H9 (cell line): ENCODE measurements at regions not wholly inside any gene's neighbourhood (a gene's known extent, or its start where the extent isn't known, plus 50 kb on each side); places are given as distances from the start of the nearest gene placed in this dataset.
A peak's percentile ranks its signal among the peaks of the same experiment; 100 is the strongest.
"Not testable (repeated sequence)": the region's sequence is repeated elsewhere in the genome, so short reads cannot be mapped to it uniquely, and the experiment has no call there.

Experiments used
- DNase-seq: peaks from one replicate; pipeline ENCODE4 v3.0.0-alpha.2; 2017
- H2AFZ ChIP-seq: one replicate; pipeline ENCODE4 v1.6.1; 2013; ENCODE audit warnings: mild to moderate bottlenecking, low read length, control low read depth, moderate library complexity
- H2AK5ac ChIP-seq: 2 replicates; pipeline ENCODE4 v1.6.1; 2013; ENCODE audit warnings: low read length, control low read depth, mixed read lengths; ENCODE audit not compliant: insufficient read length
- H2BK120ac ChIP-seq: one replicate; pipeline ENCODE4 v1.6.1; 2013; ENCODE audit warnings: low read depth, mild to moderate bottlenecking, low read length, control low read depth, inconsistent platforms; ENCODE audit not compliant: poor library complexity, severe bottlenecking
- H2BK12ac ChIP-seq: 2 replicates; pipeline ENCODE4 v1.6.1; 2013; ENCODE audit warnings: low read length, control low read depth, mixed read lengths, low read depth; ENCODE audit not compliant: insufficient read length
- H2BK15ac ChIP-seq: 2 replicates; pipeline ENCODE4 v1.6.1; 2013; ENCODE audit warnings: low read depth, low read length, control low read depth
- H2BK20ac ChIP-seq: one replicate; pipeline ENCODE4 v1.6.1; 2013; ENCODE audit warnings: low read depth, mild to moderate bottlenecking, low read length, control low read depth, inconsistent platforms; ENCODE audit not compliant: poor library complexity, severe bottlenecking
- H2BK5ac ChIP-seq: 2 replicates; pipeline ENCODE4 v1.6.1; 2013; ENCODE audit warnings: low read length, control low read depth, mixed read lengths; ENCODE audit not compliant: insufficient read length
- H3K14ac ChIP-seq: 2 replicates; pipeline ENCODE4 v1.6.1; 2013; ENCODE audit warnings: low read length, control low read depth; ENCODE audit not compliant: insufficient read depth
- H3K18ac ChIP-seq: 2 replicates; pipeline ENCODE4 v1.6.1; 2013; ENCODE audit warnings: low read depth, mild to moderate bottlenecking, mixed read lengths, low read length, control low read depth; ENCODE audit not compliant: insufficient read length
- H3K23ac ChIP-seq: 2 replicates; pipeline ENCODE4 v1.6.1; 2013; ENCODE audit warnings: low read length, control low read depth, mixed read lengths, low read depth; ENCODE audit not compliant: insufficient read length
- H3K23me2 ChIP-seq: 2 replicates; pipeline ENCODE4 v1.6.1; 2013; ENCODE audit warnings: low read depth, mild to moderate bottlenecking, mixed read lengths, low read length, control low read depth; ENCODE audit not compliant: insufficient read length, poor library complexity, severe bottlenecking
- H3K27ac ChIP-seq: 2 replicates; pipeline ENCODE4 v1.5.1; 2013; ENCODE audit warnings: low read length, control low read depth, mixed read lengths, low read depth; ENCODE audit not compliant: insufficient read length
- H3K27me3 ChIP-seq: 2 replicates; pipeline ENCODE4 v1.6.1; 2013; ENCODE audit warnings: low read length, control low read depth, inconsistent platforms; ENCODE audit not compliant: insufficient read depth
- H3K4ac ChIP-seq: 2 replicates; pipeline ENCODE4 v1.6.1; 2013; ENCODE audit warnings: low read depth, mild to moderate bottlenecking, control low read depth, inconsistent platforms, low read length, moderate library complexity
- H3K4me1 ChIP-seq: 2 replicates; pipeline ENCODE4 v1.6.1; 2013; ENCODE audit warnings: low read length, control low read depth, inconsistent platforms; ENCODE audit not compliant: insufficient read depth
- H3K4me2 ChIP-seq: 2 replicates; pipeline ENCODE4 v1.6.1; 2013; ENCODE audit warnings: low read length, control low read depth, mixed read lengths; ENCODE audit not compliant: insufficient read length, insufficient read depth
- H3K56ac ChIP-seq: 2 replicates; pipeline ENCODE4 v1.6.1; 2013; ENCODE audit warnings: low read depth, mild to moderate bottlenecking, mixed read lengths, low read length, control low read depth; ENCODE audit not compliant: insufficient read length
- H3K79me1 ChIP-seq: 2 replicates; pipeline ENCODE4 v1.6.1; 2013; ENCODE audit warnings: low read depth, mild to moderate bottlenecking, moderate library complexity, low read length, control low read depth, inconsistent platforms; ENCODE audit not compliant: insufficient read depth, poor library complexity, severe bottlenecking
- H3K79me2 ChIP-seq: 2 replicates; pipeline ENCODE4 v1.6.1; 2013; ENCODE audit warnings: low read length, control low read depth, inconsistent platforms; ENCODE audit not compliant: insufficient read depth
- H3K9ac ChIP-seq: 2 replicates; pipeline ENCODE4 v1.6.1; 2013; ENCODE audit warnings: low read length, control low read depth, mixed read lengths; ENCODE audit not compliant: insufficient read length; ENCODE audit errors: extremely low read depth
- H3K9me3 ChIP-seq: one replicate; pipeline ENCODE4 v1.6.1; 2013; ENCODE audit warnings: low read depth, low read length, inconsistent platforms; ENCODE audit not compliant: control insufficient read depth
- H3T11ph ChIP-seq: one replicate; pipeline ENCODE4 v1.6.1; 2013; ENCODE audit warnings: mild to moderate bottlenecking, low read length, control low read depth, inconsistent platforms
- H4K20me1 ChIP-seq: one replicate; pipeline ENCODE4 v1.6.1; 2013; ENCODE audit not compliant: control insufficient read depth, insufficient read length, insufficient read depth
- H4K5ac ChIP-seq: 2 replicates; pipeline ENCODE4 v1.6.1; 2013; ENCODE audit warnings: low read depth, mild to moderate bottlenecking, mixed read lengths, low read length, control low read depth; ENCODE audit not compliant: insufficient read length
- H4K8ac ChIP-seq: replicated peaks from 2 replicates; pipeline ENCODE4 v1.6.1; 2013; ENCODE audit warnings: low read length, control low read depth, mixed read lengths, low read depth; ENCODE audit not compliant: insufficient read length
- H4K91ac ChIP-seq: 2 replicates; pipeline ENCODE4 v1.6.1; 2013; ENCODE audit warnings: low read depth, mild to moderate bottlenecking, moderate library complexity, mixed read lengths, low read length, control low read depth; ENCODE audit not compliant: insufficient read length
- H3K27ac Mint-ChIP-seq, 3 experiments: 2 replicates in 2 of 3; 3 replicates in 1 of 3; pipeline ENCODE4 v1.8.0; 2020 to 2021; ENCODE audit warnings: mixed read lengths in 3 of 3, mild to moderate bottlenecking in 1 of 3, moderate library complexity in 1 of 3
- H3K27me3 Mint-ChIP-seq: 2 replicates; pipeline ENCODE4 v1.8.0; 2021; ENCODE audit warnings: low read depth, mild to moderate bottlenecking, moderate library complexity, mixed read lengths
- H3K36me3 Mint-ChIP-seq, 3 experiments: 2 replicates in 2 of 3; 3 replicates in 1 of 3; pipeline ENCODE4 v1.8.0; 2020 to 2021; ENCODE audit warnings: low read depth in 3 of 3, mixed read lengths in 3 of 3; ENCODE audit not compliant: insufficient read depth in 1 of 3
- H3K4me1 Mint-ChIP-seq, 2 experiments: 2 replicates each; pipeline ENCODE4 v1.8.0; 2020; ENCODE audit warnings: mixed read lengths in 2 of 2
- H3K4me3 Mint-ChIP-seq, 2 experiments: 2 replicates in 1 of 2; 3 replicates in 1 of 2; pipeline ENCODE4 v1.8.0; 2020 to 2021; ENCODE audit warnings: mild to moderate bottlenecking in 2 of 2, mixed read lengths in 2 of 2, moderate library complexity in 1 of 2
- H3K9me3 Mint-ChIP-seq, 2 experiments: 2 replicates in 1 of 2; 3 replicates in 1 of 2; pipeline ENCODE4 v1.8.0; 2020; ENCODE audit warnings: mild to moderate bottlenecking in 2 of 2, mixed read lengths in 2 of 2, moderate library complexity in 1 of 2
- WGBS: extraction: QIAGEN DNeasy Blood & Tissue Kit; methylation state at CpG from one replicate; pipeline ENCODE4 v1.1.7; 2013; ENCODE audit warnings: missing lambda C conversion rate, low lambda C conversion rate, mixed read lengths; ENCODE audit not compliant: insufficient read length; ENCODE audit errors: extremely low coverage; 5-methylcytosine and 5-hydroxymethylcytosine counted together

- H3K4me1 ChIP-seq, H3K18ac ChIP-seq, H3K4ac ChIP-seq, H3T11ph ChIP-seq, H4K91ac ChIP-seq, H2AK5ac ChIP-seq, H2BK20ac ChIP-seq, H2BK12ac ChIP-seq, H2BK15ac ChIP-seq, H3K23me2 ChIP-seq, H3K23ac ChIP-seq, H4K5ac ChIP-seq, DNase-seq, H3K14ac ChIP-seq, H4K8ac ChIP-seq, H3K79me2 ChIP-seq, H2AFZ ChIP-seq, H2BK5ac ChIP-seq, H3K4me3 Mint-ChIP-seq, H3K27me3 ChIP-seq, H3K27ac ChIP-seq, H3K9me3 ChIP-seq, H3K56ac ChIP-seq, H3K9ac ChIP-seq, H3K27me3 Mint-ChIP-seq, H3K4me2 ChIP-seq, H3K79me1 ChIP-seq, H2BK120ac ChIP-seq, H4K20me1 ChIP-seq: not testable (repeated sequence)
- Mint-ChIP-seq H3K27ac (peak overlapping the region in 2 of 3 experiments; percentile 27 to 79; a peak in 5 of 7 replicates), H3K4me1 (peaks cover 9 to 20% of the 10 kb centered on the region in 2 experiments), H3K36me3 (peaks cover 15 to 25% (median 16%) of the 10 kb centered on the region in 3 experiments), H3K9me3 (peaks cover 17 to 32% of the 10 kb centered on the region in 2 experiments)
- WGBS = no CpG with 5 or more reads among the region's 3 CpGs
Measured at GRCh38 chr5:136546441-136546840, 181.1 kb upstream of the TRPC7 start.

GRCh38 chr5:136545031-136545430 is 179.7 kb upstream of the TRPC7 start:
- not testable (repeated sequence) for H3K27me3 ChIP-seq, H2BK15ac ChIP-seq, H3K4me1 ChIP-seq, H3T11ph ChIP-seq, H3K18ac ChIP-seq, H3K79me2 ChIP-seq, H3K9me3 ChIP-seq, H4K8ac ChIP-seq, H3K23ac ChIP-seq, H4K5ac ChIP-seq, H2AK5ac ChIP-seq, H4K20me1 ChIP-seq, H2BK12ac ChIP-seq, H4K91ac ChIP-seq, H3K27me3 Mint-ChIP-seq, H3K23me2 ChIP-seq, H2AFZ ChIP-seq, H3K27ac Mint-ChIP-seq, H3K56ac ChIP-seq, H2BK120ac ChIP-seq, H3K27ac ChIP-seq, H3K4ac ChIP-seq, H3K4me3 Mint-ChIP-seq, H3K4me2 ChIP-seq, H3K9ac ChIP-seq, DNase-seq, H2BK5ac ChIP-seq, H3K79me1 ChIP-seq, H3K14ac ChIP-seq, H2BK20ac ChIP-seq
- H3K36me3 Mint-ChIP-seq = peaks cover 15 to 23% (median 16%) of the 10 kb centered on the region in 3 experiments
- H3K4me1 Mint-ChIP-seq = peaks cover 9 to 13% of the 10 kb centered on the region in 2 experiments
- no CpG with 5 or more reads among the region's 5 CpGs for WGBS
- H3K9me3 Mint-ChIP-seq = peaks cover 17 to 30% of the 10 kb centered on the region in 2 experiments
